Subcutaneous abdominal adipose tissue (tissue), 5 donors: ENCODE measurements at regions not wholly inside any gene's neighbourhood (a gene's known extent, or its start where the extent isn't known, plus 50 kb on each side); places are given as distances from the start of the nearest gene placed in this dataset.

ENCODE experiments used
- H3K27ac ChIP-seq: one replicate; pipeline ENCODE4 v1.7.0; 2013; ENCODE audit warnings: low read depth, mild to moderate bottlenecking, inconsistent platforms, low read length, moderate library complexity
- H3K27me3 ChIP-seq, 5 donors: one replicate each; pipeline ENCODE4 v1.7.0; 2013; ENCODE audit warnings: low read length in 5 of 5, inconsistent platforms in 1 of 5; ENCODE audit not compliant: control insufficient read depth in 5 of 5, insufficient read depth in 4 of 5
- H3K36me3 ChIP-seq, 5 donors: one replicate each; pipeline ENCODE4 v1.7.0; 2013; ENCODE audit warnings: low read length in 5 of 5; ENCODE audit not compliant: control insufficient read depth in 5 of 5, insufficient read depth in 5 of 5
- H3K4me1 ChIP-seq, 5 donors: one replicate each; pipeline ENCODE4 v1.7.0; 2013; ENCODE audit warnings: low read length in 5 of 5, mild to moderate bottlenecking in 3 of 5, moderate library complexity in 1 of 5; ENCODE audit not compliant: control insufficient read depth in 5 of 5, insufficient read depth in 5 of 5
- H3K4me3 ChIP-seq, 5 donors: one replicate each; pipeline ENCODE4 v1.7.0; 2013; ENCODE audit warnings: low read length in 5 of 5, low read depth in 1 of 5
- H3K9ac ChIP-seq, 5 donors: one replicate each; pipeline ENCODE4 v1.7.0; 2013; ENCODE audit warnings: low read length in 5 of 5, mild to moderate bottlenecking in 4 of 5, moderate library complexity in 3 of 5
- H3K9me3 ChIP-seq, 5 donors: one replicate each; pipeline ENCODE4 v1.7.0; 2013; ENCODE audit warnings: low read length in 5 of 5; ENCODE audit not compliant: control insufficient read depth in 5 of 5
- donor health status: healthy.
- donor health status: healthy.
- donor health status: healthy.
- donor health status: healthy.
- donor health status: healthy.

DNA sequence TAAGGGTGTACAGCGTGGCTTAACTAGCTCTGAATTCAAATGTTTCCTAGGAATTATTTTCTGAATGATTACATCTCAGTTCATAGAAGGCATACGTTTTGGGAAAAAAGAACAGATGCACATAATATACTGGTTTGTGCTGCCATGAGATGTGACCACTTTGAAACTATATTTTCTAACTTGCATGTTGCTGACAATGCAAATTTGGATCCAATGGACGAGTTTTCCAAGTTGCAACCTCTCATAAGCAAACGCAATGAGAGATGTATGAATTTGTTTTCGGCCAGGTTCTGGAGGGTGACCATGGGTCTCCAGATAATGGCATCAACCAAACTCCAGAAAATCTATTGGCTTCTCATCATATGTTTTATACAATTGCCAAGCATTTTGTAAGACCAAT, 1445.4 kb downstream of the AACS start:
- H3K4me3 ChIP-seq: no peak overlapping the region
- no peaks in the 10 kb centered on the region for H3K36me3 ChIP-seq
- no peaks in the 10 kb centered on the region for H3K4me1 ChIP-seq
- no peak overlapping the region for H3K9ac ChIP-seq
- H3K27ac ChIP-seq: no peak overlapping the region
- H3K9me3 ChIP-seq: peaks cover 0 to 5% (median 2%) of the 10 kb centered on the region in 5 donors
- no peaks in the 10 kb centered on the region for H3K27me3 ChIP-seq

DNA sequence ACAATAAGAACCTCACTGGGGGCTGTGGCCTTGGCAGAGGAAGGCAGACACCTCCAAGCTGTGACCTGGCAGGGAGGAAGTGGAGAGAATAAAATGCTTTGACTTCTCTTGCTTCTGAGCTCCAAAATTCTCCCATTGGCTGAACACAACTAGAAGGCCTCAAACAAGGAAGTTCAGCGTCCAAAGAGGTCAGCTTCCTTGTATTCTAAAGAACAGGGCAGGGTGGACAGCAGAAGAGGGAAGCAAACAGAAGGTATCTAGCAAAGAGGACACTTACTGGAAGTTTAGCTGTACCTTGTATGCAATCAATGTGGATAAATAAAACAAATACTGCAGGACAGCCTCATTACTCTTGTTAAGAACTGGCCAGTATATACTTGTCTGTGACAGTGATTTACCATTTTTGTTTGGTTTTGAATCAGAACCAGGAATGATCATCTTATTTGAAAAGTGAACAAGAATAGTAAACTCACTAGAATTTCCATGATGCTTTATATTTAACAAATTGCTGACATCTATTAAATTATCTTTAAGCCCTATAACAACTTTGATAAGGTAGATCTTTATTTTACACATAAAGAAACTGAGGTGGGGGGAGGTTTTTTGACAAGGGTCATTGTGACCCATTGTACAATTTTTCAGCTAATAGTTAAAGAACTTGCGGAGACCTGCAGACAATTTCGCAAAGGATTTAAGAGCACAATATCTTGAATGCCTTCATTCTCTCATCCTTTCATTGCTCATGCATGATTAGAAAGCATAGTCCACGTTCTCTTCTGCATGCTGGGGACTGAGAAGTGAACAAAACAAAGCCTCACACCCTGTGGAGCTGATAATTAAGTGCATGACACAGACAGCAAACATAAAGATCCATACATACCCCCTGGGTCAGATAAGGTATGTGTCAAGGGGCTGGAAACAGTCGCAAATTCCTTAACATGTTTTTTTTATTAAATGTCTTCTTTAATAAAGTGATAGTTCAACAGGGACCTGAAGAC, 1448.0 kb downstream of the AACS start:
- no peak overlapping the region for H3K9ac ChIP-seq
- H3K27ac ChIP-seq: no peak overlapping the region
- H3K9me3 ChIP-seq: no peaks in the 10 kb centered on the region
- H3K36me3 ChIP-seq: no peaks in the 10 kb centered on the region
- no peak overlapping the region for H3K4me3 ChIP-seq
- H3K4me1 ChIP-seq: no peaks in the 10 kb centered on the region
- H3K27me3 ChIP-seq: no peaks in the 10 kb centered on the region

DNA sequence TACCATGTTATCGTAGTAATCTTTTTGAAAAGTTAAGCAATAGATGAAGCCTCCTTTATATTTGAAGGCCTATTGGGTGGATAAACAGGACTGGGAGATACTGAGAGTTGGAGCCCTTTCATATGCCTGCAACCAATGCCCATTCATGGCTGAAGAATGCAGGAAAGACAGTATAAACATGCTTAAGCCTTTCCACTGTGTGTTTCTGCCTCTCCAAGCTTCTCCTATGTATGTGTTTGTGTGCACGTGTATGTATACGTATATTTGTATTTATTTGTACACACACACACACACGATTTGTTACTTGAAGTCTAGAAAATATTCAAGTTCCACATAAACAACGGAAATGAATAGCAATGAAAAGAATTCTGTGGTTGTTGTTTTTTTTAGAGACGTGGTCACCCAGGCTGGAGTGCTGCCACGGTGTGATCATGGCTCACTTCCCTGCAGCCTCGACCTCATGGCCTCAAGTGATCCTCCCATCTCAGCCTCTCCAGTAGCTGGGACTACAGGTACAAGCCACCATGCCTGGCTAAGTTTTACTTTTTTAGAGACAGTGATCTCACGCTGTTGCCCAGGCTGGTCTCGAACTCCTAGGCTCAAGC, 1453.5 kb downstream of the AACS start:
- Histone ChIP-seq H3K4me1 (no peaks in the 10 kb centered on the region), H3K36me3 (no peaks in the 10 kb centered on the region), H3K27ac (no peak overlapping the region), H3K27me3 (no peaks in the 10 kb centered on the region), H3K4me3 (no peak overlapping the region), H3K9ac (no peak overlapping the region), H3K9me3 (no peaks in the 10 kb centered on the region)

DNA sequence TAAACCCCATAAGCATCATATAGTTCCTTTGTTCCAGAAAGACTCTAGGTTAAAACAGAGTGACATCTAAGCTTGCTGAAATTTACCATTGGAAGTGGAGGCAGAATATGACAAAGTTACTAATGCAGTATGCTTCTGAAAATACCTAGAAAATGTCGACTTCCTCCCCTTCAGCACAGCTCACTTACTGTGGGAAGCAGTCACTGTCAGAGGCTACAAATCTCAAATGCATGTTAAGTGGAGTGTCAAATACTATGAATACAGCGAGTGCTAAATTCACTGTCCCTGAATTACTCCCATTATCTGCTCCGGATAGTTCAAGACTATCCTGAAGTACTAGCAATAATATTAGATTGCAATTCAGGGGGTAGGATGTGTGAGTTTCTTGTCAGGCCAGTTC, 1454.6 kb downstream of the AACS start:
- no peak overlapping the region for H3K4me3 ChIP-seq
- H3K4me1 ChIP-seq: no peaks in the 10 kb centered on the region
- no peaks in the 10 kb centered on the region for H3K27me3 ChIP-seq
- H3K9ac ChIP-seq: no peak overlapping the region
- H3K36me3 ChIP-seq: no peaks in the 10 kb centered on the region
- H3K9me3 ChIP-seq: no peaks in the 10 kb centered on the region
- no peak overlapping the region for H3K27ac ChIP-seq

DNA sequence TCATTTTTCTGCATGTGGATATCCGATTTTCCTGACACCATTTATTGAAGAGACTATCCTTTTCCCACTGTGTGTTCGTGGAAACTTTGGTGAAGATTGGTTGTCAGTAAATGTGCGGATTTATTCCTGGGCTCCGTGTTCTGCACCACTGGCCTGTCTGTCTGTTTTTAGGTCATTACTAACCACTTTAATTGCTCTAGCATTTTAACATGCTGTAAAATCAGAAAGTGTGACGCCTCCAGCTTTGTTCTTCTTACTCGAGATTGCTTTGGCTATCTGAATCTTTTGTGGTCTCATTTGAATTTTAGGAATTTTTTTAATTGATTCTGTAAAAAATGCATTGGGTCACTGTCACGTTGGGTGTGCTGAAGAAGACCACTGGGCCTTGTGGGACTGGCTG, 1458.7 kb downstream of the AACS start:
- Histone ChIP-seq H3K4me1 (no peaks in the 10 kb centered on the region), H3K9me3 (no peaks in the 10 kb centered on the region), H3K36me3 (no peaks in the 10 kb centered on the region), H3K9ac (no peak overlapping the region), H3K27ac (no peak overlapping the region), H3K27me3 (no peaks in the 10 kb centered on the region), H3K4me3 (no peak overlapping the region)

DNA sequence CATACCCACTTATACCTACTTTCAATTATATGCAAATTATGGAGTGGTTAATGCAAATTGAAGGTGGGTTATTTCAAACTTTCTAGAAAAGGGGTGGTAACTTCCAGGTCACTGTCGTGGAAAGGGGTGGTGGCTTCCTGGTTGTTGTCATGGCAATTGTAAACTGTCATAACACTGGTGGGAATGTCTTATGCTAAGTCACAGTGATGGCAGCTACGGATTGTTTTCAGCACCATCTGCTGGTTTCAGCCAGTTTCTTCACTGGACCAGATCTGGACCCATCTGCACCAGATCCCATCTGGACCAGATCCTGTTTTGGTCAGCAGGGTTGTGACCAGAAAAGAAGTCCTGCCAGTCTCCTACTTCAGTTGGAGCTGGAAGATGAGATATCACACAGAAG, 1469.3 kb downstream of the AACS start:
- Histone ChIP-seq H3K9ac (no peak overlapping the region), H3K36me3 (no peaks in the 10 kb centered on the region), H3K27ac (no peak overlapping the region), H3K27me3 (peaks cover 0 to 2% (median 0%) of the 10 kb centered on the region in 5 donors), H3K9me3 (peaks cover 0 to 3% (median 0%) of the 10 kb centered on the region in 5 donors), H3K4me3 (no peak overlapping the region), H3K4me1 (no peaks in the 10 kb centered on the region)

DNA sequence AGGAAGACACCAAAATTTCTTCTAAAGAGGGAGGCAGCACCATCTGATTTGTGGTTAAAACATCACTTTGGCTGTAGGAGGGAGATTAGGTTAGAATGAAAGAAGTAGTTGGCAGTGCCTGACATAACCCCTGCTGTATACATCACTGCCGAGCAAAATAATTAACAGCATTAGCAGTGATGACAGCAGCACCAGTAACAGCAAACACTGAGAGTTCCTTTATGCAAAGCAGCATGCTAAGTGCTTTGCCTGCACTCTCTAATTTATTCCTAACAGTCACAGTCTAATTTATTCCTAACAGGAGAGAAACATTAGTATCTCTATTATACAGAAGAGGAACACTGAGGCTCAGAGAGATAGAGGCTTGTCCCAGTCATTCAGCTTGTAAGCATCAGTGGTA, 1469.7 kb downstream of the AACS start:
- Histone ChIP-seq H3K27me3 (peaks cover 0 to 2% (median 0%) of the 10 kb centered on the region in 5 donors), H3K9ac (no peak overlapping the region), H3K4me3 (no peak overlapping the region), H3K9me3 (peaks cover 0 to 3% (median 0%) of the 10 kb centered on the region in 5 donors), H3K4me1 (no peaks in the 10 kb centered on the region), H3K36me3 (no peaks in the 10 kb centered on the region), H3K27ac (no peak overlapping the region)

DNA sequence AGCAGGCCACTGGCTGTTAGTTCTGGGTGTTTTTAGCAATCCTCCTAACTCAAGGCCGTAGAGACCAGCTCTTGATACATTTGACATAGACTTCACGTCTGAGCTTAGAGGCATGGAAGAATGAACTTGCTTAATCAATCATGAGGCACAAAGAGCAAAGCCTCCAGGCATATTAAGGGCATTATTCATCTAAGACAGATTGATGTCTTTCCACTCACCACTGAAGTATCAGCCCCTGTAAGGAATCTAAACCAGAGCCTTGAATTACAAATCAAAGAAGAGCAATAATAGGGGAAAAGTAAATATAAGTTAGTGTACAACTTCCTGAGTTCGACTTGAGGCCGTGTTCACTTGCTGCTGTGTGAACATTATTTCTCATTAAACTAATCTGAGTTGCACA, 1470.7 kb downstream of the AACS start:
- H3K27ac ChIP-seq: no peak overlapping the region
- H3K9ac ChIP-seq: no peak overlapping the region
- peaks cover 0 to 6% (median 0%) of the 10 kb centered on the region in 5 donors for H3K9me3 ChIP-seq
- H3K4me1 ChIP-seq: no peaks in the 10 kb centered on the region
- H3K27me3 ChIP-seq: peaks cover 0 to 2% (median 0%) of the 10 kb centered on the region in 5 donors
- H3K4me3 ChIP-seq: no peak overlapping the region
- no peaks in the 10 kb centered on the region for H3K36me3 ChIP-seq

DNA sequence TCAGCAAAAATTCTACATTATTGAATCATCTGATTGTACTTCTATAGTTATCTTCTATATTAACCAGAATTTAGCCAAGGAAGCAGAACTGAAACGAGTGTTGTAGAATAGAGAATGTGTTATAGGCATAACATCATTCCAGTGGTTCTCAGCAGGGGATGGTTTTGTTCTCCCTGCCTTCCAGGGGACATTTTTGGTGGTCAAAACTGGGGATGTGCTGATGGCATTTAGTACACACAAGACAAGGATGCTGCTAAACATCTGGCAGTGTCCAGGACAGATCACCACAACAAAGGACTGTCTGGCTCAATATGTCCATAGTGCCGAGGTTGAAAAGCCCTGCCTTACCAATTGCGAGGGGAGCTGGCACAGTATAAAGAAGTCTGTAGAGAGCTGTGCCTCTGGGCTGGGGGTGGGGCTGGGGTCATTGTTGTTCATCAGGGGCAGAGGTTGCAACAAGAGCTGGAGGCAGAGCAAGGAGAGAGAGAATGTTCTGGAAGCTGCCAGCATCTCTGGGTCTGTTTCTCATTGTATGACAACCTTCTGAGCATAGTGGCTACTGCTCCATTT, 1472.8 kb downstream of the AACS start:
- peaks cover 0 to 7% (median 0%) of the 10 kb centered on the region in 5 donors for H3K9me3 ChIP-seq
- H3K27ac ChIP-seq: no peak overlapping the region
- no peak overlapping the region for H3K4me3 ChIP-seq
- H3K4me1 ChIP-seq: no peaks in the 10 kb centered on the region
- no peaks in the 10 kb centered on the region for H3K36me3 ChIP-seq
- H3K27me3 ChIP-seq: peaks cover 0 to 2% (median 0%) of the 10 kb centered on the region in 5 donors
- no peak overlapping the region for H3K9ac ChIP-seq

DNA sequence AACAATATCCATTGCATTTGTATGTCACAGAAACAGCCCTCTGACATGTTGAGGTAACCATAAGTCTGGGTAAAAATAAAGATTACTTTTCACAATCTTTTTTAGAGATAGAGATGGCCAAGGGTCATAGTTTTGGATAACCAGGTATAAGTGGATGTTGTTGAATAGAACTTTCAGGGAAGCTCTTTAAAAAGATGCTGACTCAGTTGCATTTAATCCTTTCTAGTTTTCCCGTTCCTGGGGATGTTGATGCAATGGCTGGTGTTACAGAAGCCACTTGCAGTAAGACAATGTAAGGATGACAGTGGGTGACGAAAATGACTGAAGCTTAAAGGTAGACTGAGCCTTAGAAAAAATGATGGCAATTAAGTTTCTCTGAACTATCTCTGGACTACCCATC, 1473.7 kb downstream of the AACS start:
- no peak overlapping the region for H3K27ac ChIP-seq
- H3K4me3 ChIP-seq: no peak overlapping the region
- no peaks in the 10 kb centered on the region for H3K4me1 ChIP-seq
- peaks cover 0 to 2% (median 0%) of the 10 kb centered on the region in 5 donors for H3K27me3 ChIP-seq
- H3K9ac ChIP-seq: no peak overlapping the region
- peaks cover 0 to 7% (median 2%) of the 10 kb centered on the region in 5 donors for H3K9me3 ChIP-seq
- no peaks in the 10 kb centered on the region for H3K36me3 ChIP-seq
